ENCODE measurements at regions not wholly inside any gene's neighbourhood (a gene's known extent, or its start where the extent isn't known, plus 50 kb on each side); places are given as distances from the start of the nearest gene placed in this dataset.

DNA sequence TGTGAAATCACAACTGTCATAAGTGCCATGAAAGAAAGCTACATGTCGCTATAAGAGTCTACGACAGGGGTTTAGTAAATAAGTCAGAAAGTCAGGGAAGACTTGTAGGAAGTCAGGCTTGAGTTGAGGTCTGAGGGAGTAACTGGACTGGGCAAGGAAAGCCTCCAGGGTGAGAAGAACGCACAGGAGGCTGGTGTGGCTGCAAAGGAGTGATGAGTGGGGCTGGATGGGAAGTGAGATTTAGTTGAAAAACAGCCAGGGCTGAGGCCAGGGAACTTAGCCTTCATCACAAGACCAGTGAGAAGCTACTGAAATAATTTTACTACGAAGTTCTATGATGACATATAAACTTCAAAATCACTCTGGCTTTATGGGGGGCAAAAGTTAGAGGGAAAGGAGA is 763.7 kb upstream of the PHF14 start:
- Histone ChIP-seq H2AK5ac (ENCODE audit: insufficient read length, low read length) (no peak overlapping the region), H2BK120ac (ENCODE audit: low read depth, low read length, poor library complexity, severe bottlenecking) (no peak overlapping the region), H4K91ac (ENCODE audit: insufficient read length, low read depth, low read length) (no peak overlapping the region), H3K27me3 (ENCODE audit: insufficient read depth, low read length) (no peaks in the 10 kb centered on the region), H3K79me1 (ENCODE audit: insufficient read depth, low read depth, low read length, poor library complexity, severe bottlenecking) (no peaks in the 10 kb centered on the region), H4K20me1 (ENCODE audit: control insufficient read depth, insufficient read depth, insufficient read length) (no peaks in the 10 kb centered on the region), H3T11ph (ENCODE audit: low read length) (no peak overlapping the region), H2BK15ac (ENCODE audit: low read depth, low read length) (no peak overlapping the region), H3K23me2 (ENCODE audit: insufficient read length, low read depth, low read length, poor library complexity, severe bottlenecking) (no peaks in the 10 kb centered on the region), H4K8ac (replicated peaks; ENCODE audit: insufficient read length, low read depth, low read length) (no peak overlapping the region), H3K27ac (ENCODE audit: insufficient read length, low read depth, low read length) (no peak overlapping the region), H2BK5ac (ENCODE audit: insufficient read length, low read length) (no peak overlapping the region), H2BK12ac (ENCODE audit: insufficient read length, low read depth, low read length) (no peak overlapping the region), H3K14ac (ENCODE audit: insufficient read depth, low read length) (no peak overlapping the region), H3K56ac (ENCODE audit: insufficient read length, low read depth, low read length) (no peak overlapping the region), H2BK20ac (ENCODE audit: low read depth, low read length, poor library complexity, severe bottlenecking) (no peak overlapping the region), H3K9me3 (ENCODE audit: control insufficient read depth, low read depth, low read length) (peaks cover 8% of the 10 kb centered on the region), H3K18ac (ENCODE audit: insufficient read length, low read depth, low read length) (no peak overlapping the region), H2AFZ (ENCODE audit: low read length) (no peak overlapping the region), H3K79me2 (ENCODE audit: insufficient read depth, low read length) (no peaks in the 10 kb centered on the region), H3K4ac (ENCODE audit: low read depth, low read length) (no peak overlapping the region), H4K5ac (ENCODE audit: insufficient read length, low read depth, low read length) (no peak overlapping the region), H3K4me1 (ENCODE audit: insufficient read depth, low read length) (no peaks in the 10 kb centered on the region), H3K4me2 (ENCODE audit: insufficient read depth, insufficient read length, low read length) (no peak overlapping the region), H3K23ac (ENCODE audit: insufficient read length, low read depth, low read length) (no peak overlapping the region), H3K9ac (ENCODE audit: extremely low read depth, insufficient read length, low read length) (no peak overlapping the region)
- H3K4me3 Mint-ChIP-seq, result no peak overlapping the region
- no peaks in the 10 kb centered on the region for H3K27me3 Mint-ChIP-seq (ENCODE audit: low read depth)
- WGBS (ENCODE audit: extremely low coverage, insufficient read length, low lambda C conversion rate), result no CpG with 5 or more reads among the region's 4 CpGs
- TF ChIP-seq, protein P1, sequence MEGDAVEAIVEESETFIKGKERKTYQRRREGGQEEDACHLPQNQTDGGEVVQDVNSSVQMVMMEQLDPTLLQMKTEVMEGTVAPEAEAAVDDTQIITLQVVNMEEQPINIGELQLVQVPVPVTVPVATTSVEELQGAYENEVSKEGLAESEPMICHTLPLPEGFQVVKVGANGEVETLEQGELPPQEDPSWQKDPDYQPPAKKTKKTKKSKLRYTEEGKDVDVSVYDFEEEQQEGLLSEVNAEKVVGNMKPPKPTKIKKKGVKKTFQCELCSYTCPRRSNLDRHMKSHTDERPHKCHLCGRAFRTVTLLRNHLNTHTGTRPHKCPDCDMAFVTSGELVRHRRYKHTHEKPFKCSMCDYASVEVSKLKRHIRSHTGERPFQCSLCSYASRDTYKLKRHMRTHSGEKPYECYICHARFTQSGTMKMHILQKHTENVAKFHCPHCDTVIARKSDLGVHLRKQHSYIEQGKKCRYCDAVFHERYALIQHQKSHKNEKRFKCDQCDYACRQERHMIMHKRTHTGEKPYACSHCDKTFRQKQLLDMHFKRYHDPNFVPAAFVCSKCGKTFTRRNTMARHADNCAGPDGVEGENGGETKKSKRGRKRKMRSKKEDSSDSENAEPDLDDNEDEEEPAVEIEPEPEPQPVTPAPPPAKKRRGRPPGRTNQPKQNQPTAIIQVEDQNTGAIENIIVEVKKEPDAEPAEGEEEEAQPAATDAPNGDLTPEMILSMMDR (conservative IDR thresholded peaks at IDR 0.05), result no peak
- H3K36me3 Mint-ChIP-seq (ENCODE audit: insufficient read depth in 1 of 3, low read depth in 3 of 3), result peaks cover 0 to 12% (median 9%) of the 10 kb centered on the region in 3 experiments; a peak in 5 of 7 replicates
- H3K27ac Mint-ChIP-seq, result peak overlapping the region in 1 of 3 experiments; percentile 7; a peak in 1 of 7 replicates
- no peak for DNase-seq
- H3K9me3 Mint-ChIP-seq, result peaks cover 9 to 10% of the 10 kb centered on the region in 2 experiments; a peak in 4 of 5 replicates
- no peaks in the 10 kb centered on the region for H3K4me1 Mint-ChIP-seq

All from H9 (cell line).